Activated T-helper 17 cell treated with anti-CD3 and anti-CD28 coated beads, Interleukin-2, amount 50 U/mL, for 72 hours (primary cell): ENCODE measurements at regions not wholly inside any gene's neighbourhood (a gene's known extent, or its start where the extent isn't known, plus 50 kb on each side); places are given as distances from the start of the nearest gene placed in this dataset.

ENCODE experiments used
- ATAC-seq: fragments of 150-1000 bp; cut with Tn5 transposase; replicated peaks from 2 replicates; pipeline ENCODE4 v1.10.0; 2021; ENCODE audit warnings: mild to moderate bottlenecking, moderate library complexity
- H3K27ac Mint-ChIP-seq: one replicate; pipeline ENCODE4 v1.8.0; 2022; ENCODE audit warnings: mixed read lengths
- H3K27me3 Mint-ChIP-seq: one replicate; pipeline ENCODE4 v1.8.0; 2022; ENCODE audit warnings: mixed read lengths
- H3K36me3 Mint-ChIP-seq: one replicate; pipeline ENCODE4 v1.8.0; 2022; ENCODE audit warnings: low read depth, mild to moderate bottlenecking, mixed read lengths
- H3K4me1 Mint-ChIP-seq: one replicate; pipeline ENCODE4 v1.8.0; 2022; ENCODE audit warnings: mixed read lengths
- H3K4me3 Mint-ChIP-seq: one replicate; pipeline ENCODE4 v1.8.0; 2022; ENCODE audit warnings: mild to moderate bottlenecking, mixed read lengths
- H3K9me3 Mint-ChIP-seq: one replicate; pipeline ENCODE4 v1.8.0; 2022; ENCODE audit warnings: mixed read lengths

DNA sequence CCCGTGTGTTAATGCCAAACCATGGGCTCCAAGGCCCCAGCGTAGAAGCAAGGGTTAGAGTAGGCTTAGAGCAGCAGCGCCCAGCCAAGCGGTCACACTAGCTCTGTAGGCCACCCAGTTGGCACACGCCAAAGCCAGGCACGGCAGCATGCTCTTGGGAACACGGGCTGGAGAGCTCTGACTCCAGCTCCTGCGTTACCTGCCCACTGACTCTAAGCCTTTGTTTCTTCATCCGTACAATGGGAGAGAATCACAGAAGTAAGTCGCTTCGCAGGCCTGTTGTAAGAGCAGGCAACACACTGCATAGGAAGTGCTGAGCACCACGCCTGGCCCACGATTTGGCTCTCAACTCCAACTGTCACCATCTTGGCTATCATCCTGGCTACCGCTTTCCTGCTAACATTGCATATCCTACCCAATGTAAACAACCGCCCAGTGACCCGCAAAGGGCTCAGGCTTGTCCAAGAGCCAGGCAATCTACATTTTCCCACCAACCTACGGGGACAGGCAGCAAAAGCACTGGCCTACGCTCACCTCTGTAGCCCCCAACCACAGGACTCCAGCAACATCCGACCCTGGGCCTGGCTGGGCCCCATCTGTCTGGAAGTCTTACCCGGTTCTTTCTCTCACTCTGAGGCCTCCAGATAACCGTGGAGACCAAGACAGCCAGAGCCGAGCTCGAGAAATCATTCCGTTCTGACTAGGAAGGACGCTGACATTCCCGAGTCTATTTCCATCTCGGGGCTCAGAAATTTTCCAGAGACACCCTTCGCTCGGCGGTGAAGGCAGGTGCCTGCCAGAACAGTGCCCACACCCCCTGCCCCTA lies 91.5 kb upstream of the ZNF507 start:
- peaks cover 18% of the 10 kb centered on the region for H3K27me3 Mint-ChIP-seq
- no peaks in the 10 kb centered on the region for H3K4me1 Mint-ChIP-seq
- H3K27ac Mint-ChIP-seq, result no peak overlapping the region
- H3K36me3 Mint-ChIP-seq, result no peaks in the 10 kb centered on the region
- H3K9me3 Mint-ChIP-seq, result no peaks in the 10 kb centered on the region
- ATAC-seq, result no peak
- no peak overlapping the region for H3K4me3 Mint-ChIP-seq

DNA sequence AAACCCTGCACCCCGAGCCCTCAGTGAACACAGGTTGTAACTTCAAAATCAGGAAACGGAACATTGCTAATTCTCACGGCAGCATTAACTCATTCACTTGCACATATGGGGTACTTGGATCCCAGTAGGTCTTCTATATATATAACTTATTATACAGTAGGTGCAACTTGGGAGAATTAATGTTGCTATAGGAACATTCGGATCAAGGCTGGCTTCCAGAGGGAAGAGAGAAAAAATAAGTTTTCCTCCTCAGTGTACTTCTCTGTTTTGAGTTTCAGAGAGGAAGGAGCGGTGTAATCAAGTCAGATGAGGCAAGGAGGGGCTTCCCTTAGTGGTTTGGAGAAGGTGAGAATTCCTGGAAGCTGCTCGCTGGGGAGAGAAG lies 90.9 kb upstream of the ZNF507 start:
- no peaks in the 10 kb centered on the region for H3K4me1 Mint-ChIP-seq
- H3K27me3 Mint-ChIP-seq, result peaks cover 22% of the 10 kb centered on the region
- H3K4me3 Mint-ChIP-seq, result no peak overlapping the region
- no peaks in the 10 kb centered on the region for H3K9me3 Mint-ChIP-seq
- no peak overlapping the region for H3K27ac Mint-ChIP-seq
- no peaks in the 10 kb centered on the region for H3K36me3 Mint-ChIP-seq
- no peak for ATAC-seq

DNA sequence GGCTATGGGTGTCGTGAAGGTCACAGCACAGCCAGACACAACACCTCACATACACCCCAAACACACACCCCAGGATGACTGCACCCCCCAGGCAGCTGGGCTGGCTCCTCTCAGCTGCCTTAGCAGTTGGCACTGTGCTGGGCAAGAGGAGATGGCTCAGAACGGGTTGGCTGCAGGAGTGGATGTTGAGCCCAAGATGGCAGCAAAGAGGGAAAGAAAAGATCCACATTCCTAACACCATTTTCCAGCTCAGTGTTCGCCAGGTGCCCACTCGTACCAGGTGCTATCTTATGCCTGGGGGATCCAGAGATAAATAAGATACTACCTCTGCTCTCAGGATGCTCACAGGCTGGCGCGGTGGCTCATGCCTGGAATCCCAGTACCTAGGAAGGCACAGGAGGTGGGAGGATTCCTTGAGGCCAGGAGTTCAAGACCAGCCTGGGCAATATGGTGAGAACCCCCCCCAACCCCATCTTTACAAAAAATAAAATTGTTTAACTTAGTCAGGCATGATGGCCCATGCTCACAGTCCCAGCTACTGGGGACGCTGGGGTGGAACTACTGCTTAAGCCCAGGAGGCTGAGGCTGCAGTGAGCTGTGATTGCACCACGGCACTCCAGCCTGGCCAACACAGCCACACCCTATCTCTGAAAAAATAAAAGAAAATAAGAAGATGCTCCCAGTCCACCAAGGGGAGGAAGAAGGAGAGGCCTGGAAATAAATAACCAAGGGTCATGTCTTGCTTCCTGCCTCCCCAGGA lies 89.7 kb upstream of the ZNF507 start:
- peaks cover 16% of the 10 kb centered on the region for H3K27me3 Mint-ChIP-seq
- H3K9me3 Mint-ChIP-seq, result no peaks in the 10 kb centered on the region
- no peak overlapping the region for H3K27ac Mint-ChIP-seq
- H3K36me3 Mint-ChIP-seq, result no peaks in the 10 kb centered on the region
- no peak overlapping the region for H3K4me3 Mint-ChIP-seq
- H3K4me1 Mint-ChIP-seq, result no peaks in the 10 kb centered on the region
- no peak for ATAC-seq

DNA sequence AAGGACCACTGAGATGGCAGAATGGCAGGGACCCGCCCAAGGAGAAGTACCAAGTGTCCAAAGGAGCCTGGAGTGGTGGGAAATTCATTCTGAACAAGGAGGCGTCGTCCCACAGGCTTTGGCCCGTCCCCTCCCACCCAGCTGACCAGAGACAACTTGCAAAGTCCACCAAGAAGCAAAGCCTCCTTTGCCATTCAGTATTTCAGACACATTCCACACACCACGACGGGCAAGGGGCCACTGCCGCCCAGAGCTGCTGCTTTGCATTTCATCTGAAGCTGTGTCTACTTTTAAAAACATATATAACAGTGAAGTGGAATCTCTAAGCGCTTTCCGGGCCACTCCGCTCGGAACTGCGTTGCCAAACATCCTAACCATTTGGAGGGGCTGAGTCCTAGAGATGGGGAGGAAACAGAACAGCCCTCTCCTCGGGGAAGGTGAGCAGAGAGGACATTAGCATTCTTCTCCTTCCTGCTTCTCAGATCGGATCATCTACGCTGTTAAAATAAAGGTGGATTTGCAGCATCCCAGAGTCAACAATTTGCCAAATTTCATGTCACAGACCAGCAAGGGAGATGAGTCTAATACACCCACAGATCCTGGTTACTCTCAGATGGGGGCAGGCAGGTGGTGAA lies 89.0 kb upstream of the ZNF507 start:
- H3K36me3 Mint-ChIP-seq, result no peaks in the 10 kb centered on the region
- no peaks in the 10 kb centered on the region for H3K9me3 Mint-ChIP-seq
- ATAC-seq, result no peak
- H3K4me1 Mint-ChIP-seq, result no peaks in the 10 kb centered on the region
- no peak overlapping the region for H3K4me3 Mint-ChIP-seq
- peaks cover 16% of the 10 kb centered on the region for H3K27me3 Mint-ChIP-seq
- H3K27ac Mint-ChIP-seq, result no peak overlapping the region

DNA sequence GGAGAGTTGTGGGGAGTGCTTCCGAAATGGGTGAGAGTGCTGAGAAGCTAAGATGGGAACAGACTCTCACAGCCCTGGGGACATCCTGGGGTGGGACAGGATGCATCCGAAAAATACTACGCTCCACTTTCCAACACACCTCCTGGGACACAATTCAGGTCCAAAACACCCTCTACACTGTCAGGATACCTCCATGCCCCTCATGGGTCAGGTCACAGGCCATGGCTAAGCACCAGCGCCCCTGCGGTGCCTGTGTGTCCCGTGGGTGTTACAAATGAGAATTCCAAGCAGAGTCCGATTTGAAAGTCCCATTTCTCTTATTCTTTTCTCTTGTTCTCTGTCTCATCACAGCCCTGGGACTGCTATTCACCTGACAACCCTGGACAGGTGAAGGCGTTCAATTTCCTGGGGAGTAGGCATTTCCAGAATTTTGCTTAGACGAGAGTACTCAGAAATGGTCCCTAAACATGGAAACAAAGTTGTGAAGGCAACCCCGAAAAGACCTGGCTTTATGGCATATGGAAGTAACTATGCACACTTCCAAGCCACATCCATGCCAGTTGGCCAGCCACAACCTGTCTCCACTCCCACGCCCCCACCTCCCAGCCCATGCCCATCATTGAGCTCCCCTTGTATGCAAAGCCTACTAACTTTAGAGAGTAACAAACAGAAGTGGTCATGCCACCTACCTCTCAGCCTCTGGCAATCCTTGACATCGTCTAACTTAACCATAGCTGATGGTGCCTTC lies 87.9 kb upstream of the ZNF507 start:
- Mint-ChIP-seq H3K27ac (no peak overlapping the region), H3K9me3 (no peaks in the 10 kb centered on the region), H3K36me3 (no peaks in the 10 kb centered on the region), H3K4me3 (no peak overlapping the region), H3K27me3 (peaks cover 16% of the 10 kb centered on the region), H3K4me1 (no peaks in the 10 kb centered on the region)
- no peak for ATAC-seq

DNA sequence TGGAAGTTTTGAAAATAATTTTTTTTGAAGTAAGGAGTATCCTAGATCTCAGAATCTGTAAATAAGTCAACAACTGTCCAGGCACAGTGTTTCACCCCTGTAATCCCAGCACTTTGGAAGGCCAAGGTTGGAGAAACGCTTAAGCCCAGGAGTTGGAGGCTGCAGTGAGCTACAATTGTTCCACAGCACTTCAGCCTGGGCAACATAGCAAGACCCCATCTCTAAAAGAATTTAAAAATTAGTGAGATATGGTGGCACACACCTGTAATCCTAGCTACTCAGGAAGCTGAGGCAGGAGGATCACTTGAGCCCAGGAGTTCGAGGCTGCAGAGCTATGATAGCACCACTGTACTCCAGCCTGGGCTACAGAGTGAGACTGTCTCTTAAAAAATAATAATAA lies 87.2 kb upstream of the ZNF507 start:
- H3K27ac Mint-ChIP-seq, result no peak overlapping the region
- H3K27me3 Mint-ChIP-seq, result peaks cover 19% of the 10 kb centered on the region
- no peak overlapping the region for H3K4me3 Mint-ChIP-seq
- H3K36me3 Mint-ChIP-seq, result no peaks in the 10 kb centered on the region
- H3K4me1 Mint-ChIP-seq, result no peaks in the 10 kb centered on the region
- no peaks in the 10 kb centered on the region for H3K9me3 Mint-ChIP-seq
- no peak for ATAC-seq

DNA sequence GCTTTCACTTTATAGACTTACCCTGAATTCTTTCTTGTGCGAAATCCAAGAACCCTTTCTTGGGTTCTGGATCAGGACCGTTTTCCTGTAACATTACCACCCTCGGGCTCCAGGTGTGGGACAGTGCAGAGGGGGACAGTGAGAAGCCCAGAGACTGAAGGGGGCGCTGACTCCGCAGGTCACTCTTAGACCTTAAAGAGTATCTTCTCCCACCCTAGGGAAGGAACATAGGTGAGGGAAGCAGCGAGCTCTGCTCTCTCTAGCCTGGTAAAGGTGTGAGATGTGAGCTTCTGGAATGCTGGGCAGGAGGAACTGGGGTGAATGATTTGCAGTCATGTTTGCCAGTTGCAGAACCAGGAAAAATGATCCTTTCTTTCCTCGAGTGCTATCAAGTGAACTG lies 80.8 kb upstream of the ZNF507 start:
- no peaks in the 10 kb centered on the region for H3K36me3 Mint-ChIP-seq
- no peaks in the 10 kb centered on the region for H3K9me3 Mint-ChIP-seq
- H3K4me3 Mint-ChIP-seq, result no peak overlapping the region
- no peak overlapping the region for H3K27ac Mint-ChIP-seq
- no peaks in the 10 kb centered on the region for H3K4me1 Mint-ChIP-seq
- peaks cover 19% of the 10 kb centered on the region for H3K27me3 Mint-ChIP-seq
- no peak for ATAC-seq

DNA sequence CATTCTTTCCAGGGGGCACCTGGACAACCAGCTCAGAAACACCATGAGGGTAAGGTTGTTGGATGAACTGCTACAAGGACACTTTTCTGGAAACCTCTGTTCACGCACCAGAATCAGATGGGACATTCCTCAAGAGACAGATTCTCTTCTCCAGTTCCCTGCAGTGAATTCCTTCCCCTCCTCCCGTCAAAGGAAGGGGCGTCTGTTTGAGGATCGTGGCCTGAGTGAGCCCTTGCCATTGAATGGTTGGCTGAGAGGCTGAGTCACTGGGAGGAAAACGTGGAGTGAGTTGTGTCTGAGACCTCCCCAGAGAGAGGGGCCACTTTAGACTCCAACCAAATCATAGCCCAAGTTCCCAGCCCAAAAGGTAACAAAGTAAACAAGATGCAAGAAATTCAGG lies 79.4 kb upstream of the ZNF507 start:
- Mint-ChIP-seq H3K4me1 (no peaks in the 10 kb centered on the region), H3K36me3 (no peaks in the 10 kb centered on the region), H3K9me3 (no peaks in the 10 kb centered on the region), H3K27me3 (peaks cover 28% of the 10 kb centered on the region), H3K4me3 (no peak overlapping the region), H3K27ac (no peak overlapping the region)
- no peak for ATAC-seq

DNA sequence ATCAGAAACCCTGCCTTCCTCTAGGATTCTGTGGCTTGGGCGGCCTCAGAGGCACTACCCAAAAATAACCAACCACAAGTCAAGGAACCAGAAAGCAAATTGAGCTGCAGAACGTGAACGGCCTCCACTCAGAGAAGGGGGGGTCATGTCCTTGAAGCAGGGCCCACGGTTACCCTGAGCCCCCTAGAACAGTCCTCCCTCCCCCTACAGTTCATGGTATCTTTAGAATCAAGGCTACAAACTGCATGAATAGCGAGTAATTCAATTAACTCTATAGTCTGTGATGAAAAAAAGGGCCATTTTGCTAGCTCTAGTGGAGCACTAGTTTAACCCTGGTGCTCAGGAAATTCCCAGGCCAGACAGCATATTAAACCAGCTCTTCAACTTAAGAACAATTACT lies 79.0 kb upstream of the ZNF507 start:
- ATAC-seq, result no peak
- Mint-ChIP-seq H3K36me3 (no peaks in the 10 kb centered on the region), H3K27ac (no peak overlapping the region), H3K4me1 (no peaks in the 10 kb centered on the region), H3K27me3 (peaks cover 30% of the 10 kb centered on the region), H3K4me3 (no peak overlapping the region), H3K9me3 (no peaks in the 10 kb centered on the region)

DNA sequence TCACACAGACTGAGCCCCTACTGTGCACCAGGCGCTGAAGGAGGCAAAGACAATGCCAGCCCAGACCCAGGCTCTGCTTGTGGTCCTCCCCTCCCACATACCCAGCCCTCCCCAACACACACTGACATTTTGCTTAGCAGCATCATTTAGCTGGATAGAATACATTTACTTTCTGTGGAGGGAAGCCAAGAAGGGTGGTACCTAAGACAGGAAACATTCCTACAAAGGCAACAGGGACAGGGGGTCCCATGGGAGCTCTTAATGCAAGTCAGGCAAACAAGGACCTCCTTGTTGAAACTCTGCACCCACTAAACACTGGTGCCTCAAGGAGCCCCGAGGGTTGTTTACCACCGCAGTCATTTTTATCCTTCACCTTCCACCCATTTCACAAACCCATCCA lies 77.0 kb upstream of the ZNF507 start:
- H3K4me1 Mint-ChIP-seq, result no peaks in the 10 kb centered on the region
- no peaks in the 10 kb centered on the region for H3K36me3 Mint-ChIP-seq
- no peak overlapping the region for H3K27ac Mint-ChIP-seq
- peaks cover 31% of the 10 kb centered on the region for H3K27me3 Mint-ChIP-seq
- peaks cover under 1% of the 10 kb centered on the region for H3K9me3 Mint-ChIP-seq
- no peak overlapping the region for H3K4me3 Mint-ChIP-seq
- no peak for ATAC-seq

DNA sequence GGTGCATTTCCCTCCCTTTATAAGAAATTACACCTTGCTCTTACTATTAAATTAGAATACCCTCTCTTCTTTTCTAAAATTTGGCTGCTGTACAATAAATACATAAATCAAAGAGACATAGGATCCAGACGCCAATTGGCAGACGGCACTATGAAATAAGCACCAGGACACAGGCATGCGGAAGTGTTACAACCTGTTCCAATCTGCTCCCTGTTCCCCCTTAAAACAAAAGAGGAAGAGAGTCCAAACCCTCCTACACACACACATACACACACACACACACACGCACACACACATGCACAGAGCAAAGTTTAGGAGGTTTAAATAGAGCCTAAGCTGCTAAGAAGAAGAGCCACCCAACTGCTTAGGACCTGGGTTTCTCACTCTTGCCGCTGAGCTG lies 75.6 kb upstream of the ZNF507 start:
- Mint-ChIP-seq H3K27ac (no peak overlapping the region), H3K9me3 (peaks cover 7% of the 10 kb centered on the region), H3K4me1 (no peaks in the 10 kb centered on the region), H3K27me3 (peaks cover 37% of the 10 kb centered on the region), H3K36me3 (no peaks in the 10 kb centered on the region), H3K4me3 (no peak overlapping the region)
- ATAC-seq, result no peak

DNA sequence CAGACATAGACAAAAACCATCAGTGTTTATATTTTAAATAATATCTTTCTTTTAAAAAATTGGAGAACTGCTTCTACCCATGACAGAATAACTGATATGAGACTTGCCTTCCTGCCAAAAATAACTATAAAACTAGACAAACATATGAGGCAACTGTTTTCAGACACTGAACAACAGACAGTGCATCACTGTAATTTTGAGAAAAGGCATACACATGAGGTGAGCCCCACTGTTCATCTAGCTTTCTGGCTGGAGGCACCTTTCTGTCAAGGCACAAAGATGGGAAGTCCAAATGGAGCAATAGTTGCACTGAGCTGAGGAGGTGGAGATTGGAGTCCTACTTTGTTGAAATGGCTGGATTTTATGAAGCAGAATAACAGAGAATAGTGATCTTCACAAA lies 71.9 kb upstream of the ZNF507 start:
- H3K4me3 Mint-ChIP-seq, result no peak overlapping the region
- no peak for ATAC-seq
- H3K9me3 Mint-ChIP-seq, result peaks cover 7% of the 10 kb centered on the region
- H3K4me1 Mint-ChIP-seq, result no peaks in the 10 kb centered on the region
- peaks cover 41% of the 10 kb centered on the region for H3K27me3 Mint-ChIP-seq
- H3K27ac Mint-ChIP-seq, result no peak overlapping the region
- H3K36me3 Mint-ChIP-seq, result no peaks in the 10 kb centered on the region

DNA sequence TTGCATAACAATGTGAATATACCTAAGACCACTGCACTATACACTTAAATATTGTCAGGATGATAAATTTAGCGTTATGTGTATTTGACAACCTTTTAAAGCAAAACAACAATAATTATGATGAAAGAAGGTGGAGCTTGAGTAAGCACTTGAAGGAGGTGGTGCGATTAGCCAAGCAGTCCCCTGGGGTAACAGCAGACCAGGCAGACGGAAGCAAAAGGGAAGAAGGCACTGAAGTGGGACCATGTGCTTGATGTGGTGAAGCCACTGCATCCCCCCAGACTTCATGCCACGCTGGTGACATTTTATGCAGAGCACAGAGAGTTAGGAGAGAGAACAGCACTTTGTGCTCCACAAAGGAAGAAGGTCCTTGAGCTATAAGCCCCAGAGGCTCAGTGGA lies 58.3 kb upstream of the ZNF507 start:
- H3K36me3 Mint-ChIP-seq, result no peaks in the 10 kb centered on the region
- no peaks in the 10 kb centered on the region for H3K9me3 Mint-ChIP-seq
- no peak overlapping the region for H3K4me3 Mint-ChIP-seq
- no peak for ATAC-seq
- H3K4me1 Mint-ChIP-seq, result no peaks in the 10 kb centered on the region
- no peak overlapping the region for H3K27ac Mint-ChIP-seq
- peaks cover 25% of the 10 kb centered on the region for H3K27me3 Mint-ChIP-seq

DNA sequence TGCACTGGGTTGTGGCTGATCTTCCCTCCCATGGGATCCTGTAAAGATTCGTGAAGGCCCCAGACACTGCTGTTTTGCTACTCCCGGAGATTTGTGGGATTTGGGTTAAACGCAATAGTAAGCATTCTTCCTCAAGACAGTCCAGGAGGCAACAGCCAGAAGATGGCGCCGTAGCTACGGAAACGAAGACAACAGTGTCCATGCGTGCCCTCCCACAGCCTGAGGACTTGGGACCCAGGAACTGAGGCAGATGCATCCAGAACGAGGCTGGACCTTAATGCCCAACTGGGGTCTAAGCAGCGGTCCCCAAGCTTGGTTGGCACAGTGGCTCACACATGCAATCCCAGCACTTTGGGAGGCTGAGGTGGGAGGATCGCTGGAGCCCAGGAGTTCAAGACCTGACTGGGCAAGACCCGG lies 57.6 kb upstream of the ZNF507 start:
- ATAC-seq, result peak; percentile 21
- H3K27me3 Mint-ChIP-seq, result peaks cover 25% of the 10 kb centered on the region
- H3K27ac Mint-ChIP-seq, result no peak overlapping the region
- H3K9me3 Mint-ChIP-seq, result no peaks in the 10 kb centered on the region
- no peaks in the 10 kb centered on the region for H3K4me1 Mint-ChIP-seq
- no peak overlapping the region for H3K4me3 Mint-ChIP-seq
- H3K36me3 Mint-ChIP-seq, result no peaks in the 10 kb centered on the region
